GM19193 (cell line): ENCODE measurements at regions not wholly inside any gene's neighbourhood (a gene's known extent, or its start where the extent isn't known, plus 50 kb on each side); places are given as distances from the start of the nearest gene placed in this dataset.

Experiments
- POLR2A ChIP-seq: IDR thresholded peaks from 4 replicates; pipeline ENCODE4 v1.6.1; 2011; ENCODE audit not compliant: insufficient read depth, insufficient read length; ENCODE audit errors: extremely low read depth

DNA sequence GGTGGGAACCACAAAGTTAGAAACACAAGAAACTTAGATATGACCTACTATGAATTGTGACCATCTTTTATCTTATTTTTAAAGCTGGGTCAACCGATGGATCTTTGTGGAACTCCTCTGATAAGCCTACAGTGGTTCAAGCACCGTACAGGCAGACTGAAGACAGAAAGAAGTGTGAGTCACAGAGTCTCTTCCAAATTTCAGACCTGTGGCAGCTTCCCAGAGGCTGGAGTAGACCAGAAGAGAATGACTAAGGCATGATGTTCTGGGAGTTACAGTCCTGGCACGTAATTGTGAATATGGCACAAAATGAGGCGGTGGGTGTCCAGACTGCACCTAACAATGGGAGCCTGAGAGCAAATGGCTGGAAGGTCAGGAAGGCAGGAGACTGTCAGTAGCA lies 70.0 kb downstream of the LMO4 start:
- no peak for TF ChIP-seq POLR2A

DNA sequence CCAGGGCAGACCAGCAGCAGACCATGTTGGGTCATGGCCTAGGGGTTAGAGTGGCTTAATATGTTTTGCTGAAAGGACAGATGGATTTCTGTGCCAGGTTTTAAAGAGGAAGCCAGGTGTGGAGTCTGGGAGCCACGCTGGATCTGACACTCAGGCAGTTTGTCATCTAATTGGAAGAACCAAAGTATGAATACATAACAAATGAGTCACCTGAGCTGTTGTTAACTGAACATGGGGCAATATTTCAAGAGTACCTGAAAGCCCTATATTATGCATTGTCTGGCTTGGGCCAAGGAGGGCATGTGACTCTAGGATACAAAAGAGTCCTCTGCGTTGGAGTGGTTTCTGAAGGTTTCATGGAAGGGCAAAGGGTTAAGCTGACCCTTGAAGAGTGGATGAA lies 70.6 kb downstream of the LMO4 start:
- TF ChIP-seq POLR2A, result no peak

- TF ChIP-seq POLR2A, result no peak
These were observed 71.0 kb downstream of the LMO4 start for GRCh38 chr1:87399701-87400100.

DNA sequence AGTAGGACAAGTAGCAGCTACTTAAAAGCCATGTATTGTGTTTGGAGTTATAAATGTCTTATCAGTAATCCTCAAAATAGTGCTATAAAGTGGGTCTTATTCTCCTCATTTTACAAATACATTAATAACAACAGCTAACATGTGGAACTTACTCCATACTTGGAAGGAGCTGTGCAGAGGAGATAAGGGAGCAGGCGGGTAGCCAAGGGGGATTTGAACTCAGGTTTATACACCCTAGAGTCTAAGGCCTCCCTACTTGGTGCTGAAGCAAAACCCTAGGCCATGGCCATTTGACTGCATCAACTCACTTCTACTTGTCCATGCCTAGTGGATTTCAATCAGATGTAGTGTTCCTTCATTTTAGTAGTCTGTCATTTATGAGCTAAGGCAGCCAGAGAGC lies 72.1 kb downstream of the LMO4 start:
- no peak for TF ChIP-seq POLR2A

DNA sequence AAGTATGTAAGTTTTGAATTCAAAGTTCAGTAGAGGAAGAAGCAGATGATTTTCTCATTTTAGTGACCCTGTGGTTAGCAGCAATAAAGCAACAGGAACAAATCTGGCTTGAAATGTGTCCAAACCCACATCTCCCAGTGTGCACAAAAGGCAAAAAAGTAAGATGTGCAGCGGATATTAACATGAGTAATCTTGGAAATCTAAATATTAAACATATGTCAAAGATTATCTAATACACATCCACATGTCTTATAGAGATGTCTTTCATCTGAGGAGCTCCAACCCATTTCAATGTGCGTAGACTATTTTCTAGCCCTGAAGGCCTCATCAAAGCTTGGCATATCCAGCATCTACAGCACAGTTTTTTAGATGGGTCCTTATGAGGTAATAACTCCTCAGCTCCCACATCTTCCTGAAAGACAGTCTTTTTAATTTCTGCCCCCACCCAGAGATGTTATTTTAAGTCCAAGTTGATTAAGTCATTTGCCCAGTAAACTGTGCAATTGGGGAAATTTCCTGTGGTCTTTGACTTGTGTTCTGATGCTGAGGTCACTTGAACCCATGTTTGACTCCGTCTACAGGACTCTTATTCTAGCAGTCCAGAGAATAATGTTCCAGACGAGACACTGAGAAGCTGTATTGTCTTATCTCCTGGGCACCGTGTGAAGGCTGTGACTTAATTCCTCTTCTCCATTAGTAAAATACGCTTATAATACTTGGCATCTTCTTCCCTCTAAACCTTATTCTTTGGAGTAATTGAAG lies 73.7 kb downstream of the LMO4 start:
- no peak for TF ChIP-seq POLR2A

DNA sequence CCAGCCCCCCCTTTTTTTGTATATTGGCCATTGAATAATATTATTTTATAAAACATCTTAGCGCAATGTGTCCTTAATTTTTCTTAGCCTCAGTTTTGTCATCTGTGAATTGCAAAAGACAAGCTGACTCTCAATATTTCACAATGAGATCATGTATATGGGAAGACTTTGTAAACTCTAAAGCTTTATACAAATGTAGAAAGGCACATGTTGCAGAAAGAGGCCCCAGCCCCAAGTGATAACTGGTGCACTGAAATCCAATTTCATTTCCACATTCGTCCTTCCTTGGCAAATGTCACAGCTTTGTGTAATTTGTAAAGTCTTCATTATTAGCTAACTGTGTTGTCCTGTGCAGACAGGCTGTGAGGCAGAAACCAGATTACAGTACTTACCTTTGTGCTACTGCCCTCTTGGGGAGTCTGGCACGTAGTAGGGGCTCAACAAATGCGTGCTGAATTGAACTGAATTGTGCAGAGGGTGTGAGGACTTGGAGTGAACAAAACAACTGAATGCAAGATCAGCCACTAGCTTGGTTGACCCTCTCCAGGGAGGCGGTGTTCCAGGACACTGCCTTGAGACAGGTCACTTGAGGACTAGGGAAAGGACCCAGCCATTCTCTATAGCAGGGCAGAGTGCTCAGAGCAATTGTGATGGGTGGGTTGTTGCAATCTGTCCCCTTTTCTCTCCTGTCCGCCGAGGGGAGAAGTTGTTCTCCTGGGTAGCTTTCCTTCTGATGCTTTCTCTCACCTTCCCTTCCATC lies 74.6 kb downstream of the LMO4 start:
- no peak for TF ChIP-seq POLR2A

GRCh38 chr1:87404296-87404695 lies 75.6 kb downstream of the LMO4 start:
- no peak for TF ChIP-seq POLR2A

- TF ChIP-seq POLR2A, result no peak
These were observed 80.1 kb downstream of the LMO4 start for GRCh38 chr1:87408665-87409248.

GRCh38 chr1:87410776-87411480 lies 82.2 kb downstream of the LMO4 start:
- no peak for TF ChIP-seq POLR2A

GRCh38 chr1:87418048-87418447 lies 89.4 kb downstream of the LMO4 start:
- TF ChIP-seq POLR2A, result no peak

GRCh38 chr1:87421809-87422208 lies 93.1 kb downstream of the LMO4 start:
- TF ChIP-seq POLR2A, result no peak

- no peak for TF ChIP-seq POLR2A
These were observed 95.9 kb downstream of the LMO4 start for GRCh38 chr1:87424541-87424940.

- no peak for TF ChIP-seq POLR2A
These were observed 98.0 kb downstream of the LMO4 start for GRCh38 chr1:87426463-87427249.

DNA sequence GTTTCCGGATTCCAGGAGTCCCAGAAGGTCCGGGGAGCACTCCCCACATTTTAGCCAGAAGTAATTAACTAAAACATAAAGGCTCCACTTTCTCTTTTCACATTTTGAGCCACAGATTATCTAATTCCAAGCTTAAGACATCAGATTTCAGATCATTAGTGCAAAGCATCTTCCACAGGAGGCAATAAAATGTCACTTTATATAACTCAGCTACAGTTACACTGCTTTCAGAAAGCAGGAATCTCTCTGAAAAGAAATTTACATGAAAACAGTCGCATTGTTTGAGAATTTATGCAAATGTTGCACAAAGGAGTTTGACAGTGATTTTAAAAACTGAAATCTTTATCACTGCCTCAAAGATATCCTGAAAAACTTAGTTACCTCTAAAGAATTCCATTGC lies 99.7 kb downstream of the LMO4 start:
- TF ChIP-seq POLR2A, result no peak
